ENCODE measurements at regions not wholly inside any gene's neighbourhood (a gene's known extent, or its start where the extent isn't known, plus 50 kb on each side); places are given as distances from the start of the nearest gene placed in this dataset.

DNA sequence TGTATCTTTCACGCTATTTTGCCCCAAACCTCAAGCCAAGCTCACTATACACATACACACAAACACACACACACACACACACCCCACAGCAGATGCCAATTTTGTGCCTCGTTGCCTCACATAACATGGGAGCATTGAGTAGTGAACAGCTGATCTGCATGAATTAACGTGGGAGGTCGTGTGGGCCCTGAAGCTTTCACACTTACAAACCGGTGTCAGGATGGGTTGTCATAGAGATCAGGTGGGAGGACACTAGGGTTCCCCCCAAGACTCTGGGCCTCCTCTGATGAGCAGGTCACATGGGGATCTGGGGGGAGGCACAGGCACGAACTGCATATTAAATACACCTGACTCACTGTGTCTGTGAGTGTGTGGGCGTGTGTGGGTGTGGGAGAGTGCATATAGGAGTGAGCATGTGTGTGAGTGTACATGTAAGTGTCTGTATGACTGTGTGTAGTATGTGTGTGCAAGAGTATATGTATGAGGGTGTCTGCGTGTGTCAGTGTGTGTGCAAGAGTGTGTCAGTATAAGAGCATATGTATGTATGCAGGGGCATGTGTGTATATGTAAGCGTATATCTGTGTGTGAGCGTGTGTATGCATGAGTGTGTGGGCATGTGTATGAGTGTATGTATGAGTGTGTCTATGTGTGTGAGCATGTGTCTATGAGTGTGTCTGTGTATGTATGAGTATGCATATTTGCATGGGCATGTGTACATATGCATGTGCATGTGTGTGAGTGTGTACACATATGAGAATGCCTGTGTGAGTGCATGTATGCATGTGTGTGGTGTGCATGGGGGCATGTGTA is 370.4 kb downstream of the PREX1 start:
- in situ Hi-C loops (cut with HindIII; ENCODE audit: low pct_ligation_motif_present, low sequenced_read_pairs): no loop called here
- TF ChIP-seq CTCF (IDR thresholded peaks at IDR 0.05; ENCODE audit: low read depth, low read length, missing control alignments): no peak

DNA sequence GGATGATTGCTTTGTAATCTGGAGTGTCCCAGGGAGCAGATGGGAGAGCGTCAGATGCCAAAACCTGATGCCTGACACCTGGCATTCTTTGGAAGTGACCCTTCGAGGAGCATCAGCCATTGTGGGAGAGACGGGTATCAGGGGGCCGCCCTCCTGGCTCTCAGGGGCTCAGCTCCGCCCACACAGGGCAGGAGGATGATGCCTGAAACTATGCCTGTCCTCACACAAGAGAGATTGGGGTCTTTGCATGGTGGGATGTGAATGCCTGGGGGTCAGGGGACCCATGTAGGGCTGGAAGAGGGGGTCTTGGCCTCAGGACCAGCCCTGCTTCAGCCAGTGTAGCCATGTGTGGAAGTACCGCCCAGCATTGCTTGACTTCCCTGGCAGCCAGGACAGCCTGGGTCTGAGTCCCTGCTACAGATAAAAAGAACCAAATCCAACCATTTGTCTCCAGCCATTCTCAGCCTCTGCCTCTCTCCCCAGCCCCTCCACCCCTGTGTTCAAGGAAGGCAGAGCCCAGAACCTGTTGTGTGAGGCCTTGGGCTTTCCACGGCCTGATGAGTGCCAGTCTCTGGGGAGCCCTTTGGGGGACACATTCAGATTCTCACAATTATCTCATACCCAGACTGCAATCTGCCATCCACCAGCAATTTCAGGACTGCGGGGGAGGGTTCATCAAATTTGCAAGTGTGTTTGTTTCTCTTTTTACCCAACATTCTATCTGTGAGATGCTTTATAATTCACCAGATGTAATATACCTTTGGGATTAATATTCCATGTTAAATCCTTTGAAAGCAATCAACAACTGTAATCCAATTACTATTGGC is 371.2 kb downstream of the PREX1 start:
- no peak for DNase-seq
- no peaks in the 10 kb centered on the region for H3K36me3 ChIP-seq (replicated peaks)
- peaks cover 3% of the 10 kb centered on the region for H3K27me3 ChIP-seq (replicated peaks)
- in situ Hi-C loops (cut with HindIII; ENCODE audit: low pct_ligation_motif_present, low sequenced_read_pairs): no loop called here
- H3K4me3 ChIP-seq (ENCODE audit: low read depth, low read length): no peak overlapping the region
- TF ChIP-seq CTCF (IDR thresholded peaks at IDR 0.05; ENCODE audit: low read depth, low read length, missing control alignments): no peak
- H3K27ac ChIP-seq: no peak overlapping the region

More for the DNA sequence above, 370.4 kb downstream of the PREX1 start:
- Histone ChIP-seq H3K36me3 (replicated peaks) (no peaks in the 10 kb centered on the region), H3K27ac (no peak overlapping the region), H3K4me3 (ENCODE audit: low read depth, low read length) (no peak overlapping the region), H3K27me3 (replicated peaks) (peaks cover 3% of the 10 kb centered on the region)
- DNase-seq: no peak

DNA sequence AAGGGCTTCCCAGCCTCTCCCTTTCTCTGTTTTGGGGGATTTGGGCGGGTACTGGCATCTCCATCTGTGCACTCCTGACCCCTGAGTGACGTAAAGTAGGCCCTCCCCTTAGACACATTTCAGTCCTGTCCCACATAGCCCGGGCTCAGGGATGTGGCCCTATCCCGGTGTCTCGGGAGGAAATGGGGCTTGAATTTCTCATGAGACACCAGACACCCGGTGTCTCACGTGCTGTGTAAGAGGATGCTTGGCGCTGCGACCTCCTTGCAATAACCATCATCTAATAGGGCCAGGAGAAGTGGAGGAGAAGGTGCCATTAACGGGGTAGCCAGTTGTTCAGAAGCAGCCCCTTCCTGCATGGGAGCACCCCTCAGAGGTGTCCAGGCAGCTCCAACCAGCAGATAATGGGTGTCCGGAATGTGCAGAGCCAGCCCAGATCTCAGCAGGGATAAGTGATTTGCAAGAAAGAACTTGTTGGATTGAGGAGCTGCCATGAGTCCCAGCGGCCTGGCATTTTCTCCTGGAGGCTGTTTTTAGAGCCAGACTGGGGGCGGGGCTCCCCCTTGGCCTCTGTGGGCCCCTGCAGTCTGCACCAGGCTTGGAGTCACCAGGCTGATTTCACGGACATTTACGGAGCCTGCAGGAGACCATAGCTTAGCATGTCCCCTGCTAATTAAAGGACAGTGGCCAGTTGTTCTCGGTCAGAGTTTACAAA is 372.0 kb downstream of the PREX1 start:
- H3K36me3 ChIP-seq (replicated peaks): no peaks in the 10 kb centered on the region
- H3K27ac ChIP-seq: no peak overlapping the region
- DNase-seq: no peak
- no peak for TF ChIP-seq CTCF (IDR thresholded peaks at IDR 0.05; ENCODE audit: low read depth, low read length, missing control alignments)
- no peak overlapping the region for H3K4me3 ChIP-seq (ENCODE audit: low read depth, low read length)
- in situ Hi-C loops (cut with HindIII; ENCODE audit: low pct_ligation_motif_present, low sequenced_read_pairs): no loop called here
- H3K27me3 ChIP-seq (replicated peaks): peaks cover 3% of the 10 kb centered on the region

- in situ Hi-C loops (cut with HindIII; ENCODE audit: low pct_ligation_motif_present, low sequenced_read_pairs): no loop called here
- no peak overlapping the region for H3K4me3 ChIP-seq (ENCODE audit: low read depth, low read length)
Measured at GRCh38 chr20:48454671-48455490, 372.9 kb downstream of the PREX1 start.

More at GRCh38 chr20:48454671-48455490, 372.9 kb downstream of the PREX1 start:
- Histone ChIP-seq H3K36me3 (replicated peaks) (no peaks in the 10 kb centered on the region), H3K27me3 (replicated peaks) (peaks cover 3% of the 10 kb centered on the region), H3K27ac (no peak overlapping the region)
- no peak for TF ChIP-seq CTCF (IDR thresholded peaks at IDR 0.05; ENCODE audit: low read depth, low read length, missing control alignments)
- DNase-seq: no peak

Data from brain microvascular endothelial cell (primary cell).